Esophagus muscularis mucosa (tissue), 4 donors: ENCODE measurements at regions not wholly inside any gene's neighbourhood (a gene's known extent, or its start where the extent isn't known, plus 50 kb on each side); places are given as distances from the start of the nearest gene placed in this dataset.

Source experiments
- CTCF ChIP-seq, 3 experiments: fragments of 200-600 bp in 2 of 3; fragments of 450-650 bp in 1 of 3; sonication (generic) in 2 of 3; IDR thresholded peaks; one replicate each; pipeline ENCODE4 v1.5.1; 2017 to 2019; ENCODE audit warnings: antibody characterized with exemption in 3 of 3, mild to moderate bottlenecking in 2 of 3, moderate library complexity in 1 of 3
- EP300 ChIP-seq: sonication (generic); formaldehyde crosslinking; IDR thresholded peaks from one replicate; pipeline ENCODE4 v1.6.1; 2017; ENCODE audit warnings: antibody characterized with exemption
- POLR2A ChIP-seq: fragments of 450-650 bp; IDR thresholded peaks from one replicate; pipeline ENCODE4 v1.6.1; 2017; ENCODE audit warnings: antibody characterized with exemption, moderate library complexity, mild to moderate bottlenecking, low read depth
- POLR2AphosphoS5 ChIP-seq, 2 donors: sonication (generic); formaldehyde crosslinking; IDR thresholded peaks; one replicate each; pipeline ENCODE4 v1.6.1; 2017; ENCODE audit warnings: antibody characterized with exemption in 2 of 2

DNA sequence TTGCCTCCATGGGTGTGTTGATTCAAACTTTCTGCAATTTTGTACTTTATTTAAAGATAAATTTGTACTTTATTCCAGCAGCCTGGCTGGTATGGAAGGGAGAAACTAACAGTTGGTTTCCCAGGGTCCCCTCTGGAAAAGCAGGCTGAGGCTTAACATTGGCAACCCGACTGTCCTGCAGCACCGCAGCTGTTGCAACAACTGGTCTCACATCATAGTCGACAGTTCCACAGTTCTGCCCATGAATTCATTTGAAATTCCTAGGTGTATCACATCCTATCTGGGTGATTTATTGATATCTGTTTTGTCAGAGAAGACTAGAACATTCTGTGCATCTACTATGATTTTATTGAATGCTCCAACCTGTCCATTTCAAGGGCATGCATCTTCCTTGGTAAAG lies 98.8 kb upstream of the GATB start:
- TF ChIP-seq POLR2A (no peak), CTCF (IDR thresholded peaks at IDR 0.05) (no peak), EP300 (no peak), POLR2AphosphoS5 (IDR thresholded peaks at IDR 0.05) (no peak)
